ENCODE measurements at regions not wholly inside any gene's neighbourhood (a gene's known extent, or its start where the extent isn't known, plus 50 kb on each side); places are given as distances from the start of the nearest gene placed in this dataset.

DNA sequence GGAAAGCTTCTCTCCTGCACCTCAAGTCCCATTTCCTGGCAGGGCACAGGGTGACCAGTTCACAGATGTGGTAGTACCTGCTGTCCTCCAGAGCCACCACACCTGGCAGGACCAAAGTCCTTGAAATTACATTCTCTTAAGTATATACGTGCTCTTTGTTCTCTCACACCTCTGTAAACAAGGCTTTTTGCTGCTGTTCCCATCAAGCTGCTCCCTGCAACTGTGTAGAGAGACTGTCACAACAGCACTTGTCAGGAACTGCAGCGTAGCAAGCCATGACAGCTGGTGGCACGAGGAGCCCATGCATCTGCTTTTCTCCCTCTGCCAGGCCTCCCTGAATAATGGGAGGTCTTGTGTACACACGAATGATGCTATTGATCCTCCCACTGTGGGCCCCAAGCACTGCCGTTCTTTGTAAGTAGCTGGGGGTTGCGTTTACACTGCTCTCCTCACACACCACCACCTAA, 431.8 kb downstream of the CD83 start:
- TF ChIP-seq, protein P1, sequence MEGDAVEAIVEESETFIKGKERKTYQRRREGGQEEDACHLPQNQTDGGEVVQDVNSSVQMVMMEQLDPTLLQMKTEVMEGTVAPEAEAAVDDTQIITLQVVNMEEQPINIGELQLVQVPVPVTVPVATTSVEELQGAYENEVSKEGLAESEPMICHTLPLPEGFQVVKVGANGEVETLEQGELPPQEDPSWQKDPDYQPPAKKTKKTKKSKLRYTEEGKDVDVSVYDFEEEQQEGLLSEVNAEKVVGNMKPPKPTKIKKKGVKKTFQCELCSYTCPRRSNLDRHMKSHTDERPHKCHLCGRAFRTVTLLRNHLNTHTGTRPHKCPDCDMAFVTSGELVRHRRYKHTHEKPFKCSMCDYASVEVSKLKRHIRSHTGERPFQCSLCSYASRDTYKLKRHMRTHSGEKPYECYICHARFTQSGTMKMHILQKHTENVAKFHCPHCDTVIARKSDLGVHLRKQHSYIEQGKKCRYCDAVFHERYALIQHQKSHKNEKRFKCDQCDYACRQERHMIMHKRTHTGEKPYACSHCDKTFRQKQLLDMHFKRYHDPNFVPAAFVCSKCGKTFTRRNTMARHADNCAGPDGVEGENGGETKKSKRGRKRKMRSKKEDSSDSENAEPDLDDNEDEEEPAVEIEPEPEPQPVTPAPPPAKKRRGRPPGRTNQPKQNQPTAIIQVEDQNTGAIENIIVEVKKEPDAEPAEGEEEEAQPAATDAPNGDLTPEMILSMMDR (IDR thresholded peaks at IDR 0.05) = no peak
- TF ChIP-seq EP300 (IDR thresholded peaks at IDR 0.05) = no peak

Measured in upper lobe of left lung (tissue), 4 donors.